ENCODE measurements at regions not wholly inside any gene's neighbourhood (a gene's known extent, or its start where the extent isn't known, plus 50 kb on each side); places are given as distances from the start of the nearest gene placed in this dataset.
"Not testable (repeated sequence)": the region's sequence is repeated elsewhere in the genome, so short reads cannot be mapped to it uniquely, and the experiment has no call there.

DNA sequence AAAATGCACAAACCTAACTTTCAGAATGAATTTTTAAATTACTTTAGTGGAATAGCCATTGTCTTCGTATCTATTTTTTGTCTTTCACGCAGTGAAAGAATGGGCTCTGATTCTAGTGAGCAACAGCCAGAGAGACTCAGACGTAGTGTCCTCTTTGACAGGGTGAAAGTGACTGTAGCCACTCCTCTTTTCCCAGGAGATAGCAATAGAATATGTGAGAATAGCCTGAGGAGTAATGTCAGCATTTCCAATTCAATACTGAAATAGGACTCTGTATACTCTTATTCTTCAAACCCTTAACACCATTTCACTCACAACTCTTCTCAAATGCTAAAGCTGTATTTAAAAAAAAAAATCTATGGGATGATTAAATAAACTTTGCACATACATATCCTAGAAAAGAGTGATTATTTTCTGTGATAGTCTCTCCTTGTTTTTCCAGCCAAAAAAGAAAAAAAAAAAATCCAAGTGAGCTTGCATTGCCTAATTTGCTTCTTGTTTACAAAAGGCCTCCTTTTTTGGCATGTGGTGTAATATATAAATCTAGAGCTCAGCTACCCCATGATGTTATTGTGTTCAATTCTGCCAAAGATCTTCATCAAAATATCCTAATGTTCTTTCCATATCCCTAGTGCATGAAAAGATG is 626.1 kb upstream of the SLITRK6 start:
- DNase-seq (ENCODE audit: low spot score), result no peak

DNA sequence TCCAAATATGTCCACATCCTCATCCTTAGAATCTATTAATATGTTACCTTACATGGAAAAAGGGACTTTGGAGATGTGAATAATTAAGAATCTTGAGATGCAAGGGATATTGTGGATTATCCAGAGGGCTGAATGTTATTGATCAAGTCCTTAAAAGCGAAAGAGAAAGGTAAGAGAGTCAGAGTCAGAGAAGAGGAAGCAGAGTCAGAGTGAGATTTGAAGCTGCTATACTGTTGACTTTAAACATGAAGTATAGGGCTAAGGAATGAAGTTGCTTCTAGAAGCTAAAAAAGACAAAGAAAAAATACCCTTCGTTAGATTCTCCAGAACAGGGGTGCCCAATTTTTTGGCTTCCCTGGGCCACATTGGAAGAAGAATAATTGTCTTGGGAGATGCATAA is 627.2 kb upstream of the SLITRK6 start:
- DNase-seq (ENCODE audit: low spot score), result no peak

DNA sequence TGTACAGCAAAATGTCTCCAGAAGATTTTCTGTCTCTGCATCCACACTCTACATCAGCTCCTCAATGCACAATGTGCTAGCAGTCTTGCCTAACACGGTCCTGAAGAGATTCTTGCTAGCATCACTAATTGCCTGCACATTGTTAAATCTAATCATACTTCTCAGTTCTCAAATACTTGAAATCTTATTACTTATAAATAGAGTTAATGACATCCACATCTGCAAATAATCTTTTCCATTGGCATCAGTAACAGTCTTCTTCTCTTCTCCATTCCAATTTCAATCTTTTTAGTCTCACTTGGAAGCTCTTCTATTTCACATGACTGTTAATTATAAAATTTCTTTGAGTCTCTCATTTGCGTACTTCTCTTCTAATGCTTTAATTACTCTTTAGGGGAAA is 630.5 kb upstream of the SLITRK6 start:
- no peak for DNase-seq (ENCODE audit: low spot score)

DNA sequence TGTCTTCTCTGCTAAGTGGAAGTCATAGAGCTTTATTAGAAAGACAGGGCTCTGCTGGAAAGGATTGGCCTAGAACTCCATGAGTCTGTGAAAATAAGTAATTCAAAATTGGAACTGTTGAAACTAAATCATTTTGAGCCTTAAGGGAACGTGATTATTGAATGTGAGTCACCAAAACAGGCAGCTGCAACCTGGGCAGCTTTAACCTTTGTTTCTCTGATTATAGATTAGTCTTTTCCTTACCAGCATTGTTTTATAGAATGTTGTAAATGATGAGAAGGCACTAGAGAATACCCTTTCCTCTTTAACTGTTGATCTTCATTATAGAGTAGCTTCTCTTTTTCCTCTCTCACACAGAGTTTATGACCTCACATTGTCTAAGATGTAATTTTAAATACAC is 638.8 kb upstream of the SLITRK6 start:
- DNase-seq (ENCODE audit: low spot score), result no peak

DNA sequence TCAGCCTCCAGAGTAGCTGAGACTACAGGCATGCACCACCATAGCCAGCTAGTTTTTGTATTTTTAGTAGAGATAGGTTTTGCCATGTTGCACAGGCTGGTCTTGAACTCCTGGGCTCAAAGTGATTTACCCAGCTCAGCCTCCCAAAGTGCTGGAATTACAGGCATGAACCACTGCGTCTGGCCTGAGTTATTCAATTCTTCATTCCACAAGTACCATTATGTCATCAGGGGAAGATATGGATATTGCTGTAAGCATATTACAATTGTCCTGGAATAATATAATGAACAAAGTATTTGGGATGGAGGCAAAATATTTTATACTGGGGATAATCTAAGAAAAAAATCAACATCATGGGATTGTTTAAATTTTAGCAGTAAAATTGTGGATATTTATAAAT is 646.0 kb upstream of the SLITRK6 start:
- DNase-seq (ENCODE audit: low spot score), result no peak

DNA sequence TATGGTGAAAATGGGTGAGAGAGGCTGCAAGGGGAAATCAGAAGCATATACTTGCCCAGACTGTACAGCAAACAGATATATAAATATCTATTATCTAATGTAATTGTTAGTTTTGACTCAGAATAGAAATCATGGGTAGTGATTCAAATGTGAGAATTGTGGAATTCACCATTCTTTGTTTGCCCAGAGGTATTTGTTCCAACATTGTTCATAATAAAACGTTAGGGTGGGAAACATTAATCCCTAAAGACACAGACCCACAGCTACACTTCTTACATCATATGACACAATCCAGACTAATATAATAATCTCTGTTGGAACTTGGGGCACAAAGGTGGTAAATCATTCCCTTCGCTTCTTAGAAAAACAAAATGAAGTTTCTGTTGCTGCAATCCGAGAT is 646.5 kb upstream of the SLITRK6 start:
- DNase-seq (ENCODE audit: low spot score), result no peak

DNA sequence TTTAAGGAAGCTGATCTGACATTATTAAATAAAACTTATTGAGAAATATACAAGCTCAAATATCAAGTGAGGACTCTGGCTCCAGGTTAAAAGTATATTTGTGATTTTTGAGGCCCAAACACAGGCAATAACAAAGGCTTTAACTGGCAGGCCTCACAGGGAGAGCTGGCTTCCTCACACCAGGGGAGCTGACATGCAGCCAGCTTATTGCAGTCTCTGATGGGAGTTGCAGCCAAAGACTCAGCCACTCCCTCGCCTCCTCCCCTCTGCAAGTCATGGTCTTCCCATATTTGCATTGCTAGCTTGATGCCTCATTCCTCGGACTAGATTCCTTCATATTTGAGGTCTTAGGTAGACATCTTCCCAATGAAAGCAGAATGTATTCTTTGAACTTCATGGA is 647.1 kb upstream of the SLITRK6 start:
- peak; percentile 32 for DNase-seq (ENCODE audit: low spot score)

DNA sequence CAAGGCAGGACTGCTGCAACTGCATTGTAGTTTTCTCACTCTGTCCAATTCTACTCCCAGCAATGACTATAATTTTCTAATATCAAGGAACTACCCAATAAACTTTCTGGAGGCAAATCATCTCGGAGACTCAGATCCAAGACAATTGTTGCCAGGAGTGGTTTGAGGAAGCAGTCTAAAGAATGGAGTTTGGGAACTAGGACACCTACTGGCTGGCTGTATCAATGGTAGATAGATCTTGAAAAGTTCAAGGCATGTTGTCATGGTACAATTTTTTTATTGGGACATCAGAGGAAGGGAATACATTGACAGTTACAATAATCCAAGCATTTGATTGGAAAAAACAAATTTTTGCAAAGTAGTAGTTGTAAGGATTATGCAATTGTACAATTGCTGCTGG is 648.3 kb upstream of the SLITRK6 start:
- DNase-seq (ENCODE audit: low spot score), result no peak

DNA sequence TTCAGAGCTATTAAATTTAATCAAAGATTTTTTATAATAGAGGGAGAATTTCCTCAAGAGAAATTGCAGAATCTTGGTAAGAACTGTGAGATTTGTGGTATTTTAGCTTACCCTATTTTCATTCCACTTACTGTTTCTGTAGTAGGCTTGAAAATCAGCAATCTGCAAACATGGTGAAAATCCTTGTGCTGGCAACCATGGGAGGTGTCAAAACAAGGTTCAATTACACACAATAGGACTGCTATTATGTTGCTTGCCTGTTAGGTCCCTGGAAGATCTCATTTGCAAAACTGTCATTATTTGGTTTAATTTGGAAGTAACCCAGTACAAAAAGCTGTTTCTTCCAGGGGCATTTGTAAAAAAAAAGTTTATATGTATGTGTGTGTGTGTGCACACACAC is 662.8 kb upstream of the SLITRK6 start:
- no peak for DNase-seq (ENCODE audit: low spot score)

DNA sequence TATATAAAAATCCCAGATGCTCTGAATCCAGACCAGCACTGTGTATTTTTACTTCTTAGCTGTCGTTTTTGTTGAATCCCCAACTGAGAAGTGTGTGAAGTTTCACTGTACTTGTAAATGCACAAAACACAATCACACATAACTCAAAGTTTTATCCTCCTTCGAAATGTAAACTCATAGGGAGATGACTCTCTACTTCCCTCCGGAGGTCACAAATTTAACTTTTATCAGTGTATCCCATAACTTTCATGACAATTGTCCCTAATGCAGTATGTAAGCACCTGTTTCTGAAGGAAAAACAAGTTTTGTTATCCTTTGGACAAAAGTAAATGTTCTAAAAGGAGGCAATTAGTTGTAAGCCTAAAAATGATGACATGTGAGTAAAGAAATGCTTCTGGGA is 665.0 kb upstream of the SLITRK6 start:
- no peak for DNase-seq (ENCODE audit: low spot score)

DNA sequence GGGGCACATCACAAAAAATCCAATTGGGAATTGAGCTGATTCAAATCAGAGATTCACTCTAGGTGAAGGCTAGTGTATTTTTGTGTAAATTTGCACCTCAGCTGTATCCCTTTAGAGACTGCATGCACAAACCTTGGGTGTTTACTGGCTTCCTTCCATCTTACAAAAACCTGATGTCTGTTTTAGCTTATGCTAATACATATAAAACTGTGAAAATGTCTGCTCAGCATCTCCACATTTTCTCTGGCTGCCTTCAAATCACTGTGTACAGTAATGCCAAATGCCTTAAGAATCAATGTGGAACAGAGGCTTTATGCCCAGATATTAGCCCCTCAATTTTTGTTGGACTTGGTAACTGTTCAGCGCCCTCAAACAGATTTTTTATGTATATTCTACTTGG is 675.8 kb upstream of the SLITRK6 start:
- DNase-seq (ENCODE audit: low spot score), result no peak

DNA sequence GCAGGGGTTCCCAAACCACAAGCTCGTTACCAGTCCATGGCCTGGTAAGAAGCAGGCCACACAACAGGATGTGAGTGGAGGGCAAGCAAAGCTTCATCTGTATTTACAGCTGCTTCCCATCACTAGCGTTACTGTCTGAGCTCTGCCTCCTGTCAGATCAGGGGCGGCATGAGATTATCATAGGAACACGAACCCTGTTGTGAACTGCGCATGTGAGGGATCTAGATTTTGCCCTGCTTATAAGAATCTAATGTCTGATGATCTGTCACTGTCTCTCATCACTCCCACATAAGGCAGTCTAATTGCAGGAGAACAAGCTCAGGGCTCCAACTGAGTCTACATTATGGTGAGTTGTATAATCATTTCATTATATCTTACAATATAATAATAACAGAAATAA is 677.4 kb upstream of the SLITRK6 start:
- DNase-seq (ENCODE audit: low spot score), result no peak

DNA sequence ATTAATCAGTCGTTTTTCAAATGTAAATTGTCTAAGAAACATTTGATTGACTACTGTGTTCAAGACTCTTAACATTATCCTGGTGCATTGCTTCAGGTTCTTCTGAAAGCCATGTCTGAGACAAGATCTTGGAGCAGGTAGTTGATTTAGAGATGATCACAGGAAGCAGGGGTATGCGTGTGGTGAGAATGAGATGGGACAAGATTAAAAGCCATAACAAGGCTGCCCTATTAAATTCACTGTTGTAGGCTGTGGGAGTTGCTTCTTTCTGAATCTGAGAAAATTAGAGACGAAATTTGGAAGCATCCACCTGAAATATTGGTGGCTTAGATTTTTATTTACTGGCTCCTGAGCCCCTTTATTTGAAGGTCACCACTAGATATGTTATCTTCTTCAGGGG is 687.4 kb upstream of the SLITRK6 start:
- DNase-seq (ENCODE audit: low spot score), result no peak

DNA sequence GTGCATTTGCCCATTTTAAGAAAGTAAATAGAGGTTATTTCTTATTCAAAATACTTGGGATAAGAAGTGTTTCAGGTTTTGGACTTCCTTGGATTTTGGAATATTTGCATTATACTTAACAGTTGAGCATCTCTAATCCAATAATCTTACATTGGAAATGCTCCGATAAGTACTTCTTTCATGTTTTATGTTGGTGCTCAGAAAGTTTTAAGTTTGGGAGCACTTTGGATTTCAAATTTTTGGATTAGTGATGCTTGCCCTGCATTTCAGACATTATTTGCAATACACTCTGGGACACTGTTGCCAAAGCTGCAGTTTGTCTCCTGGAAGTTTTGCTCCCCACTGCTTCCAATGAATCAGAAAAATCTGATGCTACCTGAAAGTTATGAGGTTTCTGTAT is 691.9 kb upstream of the SLITRK6 start:
- DNase-seq (ENCODE audit: low spot score), result no peak

DNA sequence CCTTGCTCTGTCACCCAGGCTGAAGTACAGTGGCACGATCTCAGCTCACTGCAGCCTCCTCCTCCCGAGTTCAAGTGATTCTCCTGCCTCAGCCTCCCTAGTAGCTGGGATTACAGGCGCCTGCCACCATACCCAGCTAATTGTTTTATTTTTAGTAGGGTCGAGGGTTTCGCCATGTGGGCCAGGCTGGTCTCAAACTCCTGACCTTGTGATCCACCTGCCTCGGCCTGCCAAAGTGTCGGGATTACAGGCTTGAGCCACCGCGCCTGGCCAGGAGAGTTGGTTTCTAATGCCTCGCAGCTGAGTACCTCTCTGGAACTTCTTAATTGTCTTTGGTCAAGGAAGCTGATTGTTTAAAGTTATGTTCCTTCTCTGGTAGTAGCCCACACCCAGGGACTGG is 702.7 kb upstream of the SLITRK6 start:
- DNase-seq (ENCODE audit: low spot score), result not testable (repeated sequence)

DNA sequence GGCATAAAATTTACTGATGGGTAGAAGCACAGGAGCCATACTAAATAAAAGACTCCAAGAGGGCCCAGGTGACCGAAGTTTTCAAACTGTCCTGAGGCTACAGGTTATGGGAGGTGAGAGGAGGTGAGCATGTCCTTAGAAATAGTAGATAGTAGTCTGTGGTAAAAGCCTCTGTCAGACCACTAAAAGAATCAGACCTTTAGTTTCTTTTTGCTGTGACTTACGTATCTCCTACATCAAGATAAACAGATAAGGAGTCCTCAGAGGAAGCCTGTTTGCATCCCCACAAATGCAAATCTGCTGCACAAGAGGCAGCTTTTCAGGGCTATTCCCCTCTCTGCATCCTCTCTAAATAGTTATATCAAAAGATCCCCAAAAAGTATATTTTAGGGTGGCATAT is 711.6 kb upstream of the SLITRK6 start:
- DNase-seq (ENCODE audit: low spot score), result no peak

DNA sequence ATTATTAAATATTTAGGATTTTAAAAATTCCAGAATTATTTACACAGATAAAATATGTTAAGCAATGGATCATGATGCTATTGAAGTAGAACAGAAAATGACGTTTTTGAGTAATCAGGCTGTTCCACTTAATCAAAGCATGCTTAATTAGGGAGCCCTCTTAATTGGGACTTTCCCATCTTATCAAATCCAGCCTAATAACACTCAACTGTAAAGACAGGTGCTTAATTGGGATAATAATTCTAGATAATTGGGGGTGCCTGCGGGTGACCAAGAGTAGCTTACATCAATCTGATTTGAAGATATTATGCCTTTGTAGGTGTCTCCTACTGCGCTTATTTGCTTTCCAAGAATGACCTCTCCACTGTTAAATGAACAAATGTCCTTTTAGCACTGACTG is 742.2 kb upstream of the SLITRK6 start:
- peak; percentile 49 for DNase-seq (ENCODE audit: low spot score)

DNA sequence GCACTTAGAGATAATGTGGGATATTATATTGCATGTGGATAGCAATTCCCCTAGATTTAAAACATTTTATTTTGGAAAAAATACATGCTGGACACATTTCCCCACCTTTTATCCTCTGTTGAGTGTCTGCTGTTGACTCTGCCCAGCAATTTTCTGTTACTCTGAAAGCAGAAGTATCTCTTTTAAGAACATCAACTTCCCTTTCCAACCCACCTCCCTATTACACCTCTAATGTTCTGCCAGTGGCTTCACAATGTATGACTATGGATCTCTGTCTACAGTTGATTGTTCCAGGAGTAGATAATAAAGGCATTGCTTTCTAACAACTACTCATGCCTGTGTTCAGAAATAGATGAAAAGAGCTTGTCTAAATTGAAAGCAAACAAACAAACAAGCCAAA is 754.8 kb upstream of the SLITRK6 start:
- no peak for DNase-seq (ENCODE audit: low spot score)

DNA sequence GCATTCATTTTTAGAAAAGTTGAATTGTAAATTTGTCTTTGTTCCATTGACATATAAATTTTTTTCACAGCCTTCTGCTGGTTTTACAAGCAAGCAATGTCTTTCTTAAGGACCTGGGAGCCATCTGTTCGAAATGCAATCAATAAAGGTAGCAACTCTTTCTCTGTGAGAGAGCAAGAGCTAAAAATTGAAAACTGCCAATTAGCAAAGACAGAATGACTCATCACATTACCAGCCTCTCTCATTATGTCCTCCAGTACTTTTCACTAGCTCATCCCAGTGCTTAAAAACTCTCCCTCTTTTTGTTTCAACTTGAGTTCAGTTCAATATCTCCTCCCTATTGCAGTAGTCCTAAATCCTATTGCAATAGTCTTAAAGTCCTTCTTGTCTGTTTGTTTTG is 760.7 kb upstream of the SLITRK6 start:
- DNase-seq (ENCODE audit: low spot score), result no peak

DNA sequence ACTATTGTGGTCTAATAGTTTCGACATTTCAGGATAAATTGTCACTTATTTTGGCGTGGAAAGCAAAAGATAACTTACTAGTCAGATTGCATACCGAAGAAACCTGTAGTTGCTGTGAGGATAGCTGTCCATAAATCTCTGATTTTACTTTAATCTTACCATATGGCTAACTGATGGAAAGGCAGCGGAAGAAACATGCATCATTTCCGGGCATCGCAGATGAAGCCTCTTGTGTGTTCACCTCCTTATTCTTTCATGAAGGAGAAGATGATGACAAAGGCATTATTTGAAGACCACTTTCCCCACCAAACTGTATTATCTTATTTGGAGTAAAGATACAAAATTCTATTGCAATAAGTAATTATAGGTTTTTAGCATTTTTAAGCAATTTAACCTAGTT is 763.6 kb upstream of the SLITRK6 start:
- no peak for DNase-seq (ENCODE audit: low spot score)

DNA sequence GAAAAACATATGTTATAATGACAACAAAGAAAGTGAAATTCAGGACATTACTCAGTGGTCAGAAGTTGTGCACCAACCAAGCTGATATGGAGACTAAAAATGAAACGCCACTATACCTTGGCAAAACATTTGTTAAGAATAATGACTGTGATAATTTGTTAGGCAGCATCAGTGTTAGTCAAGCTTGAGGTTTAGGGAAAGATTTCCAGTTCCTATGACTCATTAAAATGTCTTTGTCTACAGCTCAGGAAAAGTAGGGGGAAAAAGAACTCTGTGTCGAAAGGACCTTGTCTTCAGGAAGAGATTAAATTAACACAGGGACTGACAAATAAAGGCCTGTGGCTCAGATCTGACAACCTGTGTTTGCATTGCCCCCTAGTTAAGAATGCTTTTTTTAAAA is 764.1 kb upstream of the SLITRK6 start:
- no peak for DNase-seq (ENCODE audit: low spot score)

DNA sequence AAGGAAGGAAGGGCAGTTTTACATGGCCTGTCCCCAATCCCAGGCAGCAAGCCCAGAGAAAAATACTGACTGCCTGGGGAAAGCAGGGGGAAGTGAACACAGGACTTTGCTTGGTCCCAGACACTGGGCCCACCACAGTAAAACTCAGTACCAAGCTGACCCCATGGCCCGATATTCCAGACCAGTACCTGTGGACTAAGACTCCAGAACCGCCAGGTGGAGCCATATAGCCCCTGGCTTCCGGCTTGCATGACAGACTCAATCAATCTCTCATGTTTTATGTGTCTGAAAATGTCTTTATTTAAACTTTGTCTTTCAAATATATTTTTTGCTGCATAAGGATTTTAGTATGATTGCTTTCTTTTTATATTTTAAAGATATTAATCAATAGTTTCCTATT is 767.9 kb upstream of the SLITRK6 start:
- DNase-seq (ENCODE audit: low spot score), result peak; percentile 26

DNA sequence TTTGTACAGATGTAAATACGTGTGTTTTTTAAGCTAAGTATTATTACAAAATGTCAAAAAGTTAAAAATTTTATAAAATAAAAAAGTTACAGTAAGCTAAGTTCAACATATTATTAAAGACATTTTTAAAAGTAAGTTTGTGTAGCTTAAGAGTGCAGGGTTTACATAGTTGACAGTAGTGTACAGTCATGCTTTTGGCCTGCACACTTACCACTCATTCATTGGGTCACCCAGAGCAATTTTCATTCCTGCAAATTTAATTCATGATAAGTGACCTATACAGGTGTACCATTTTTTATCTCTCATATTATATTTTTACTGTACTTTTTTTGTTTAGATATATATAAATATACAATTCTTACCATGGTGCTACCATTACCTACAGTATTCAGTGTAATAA is 769.9 kb upstream of the SLITRK6 start:
- DNase-seq (ENCODE audit: low spot score), result no peak

DNA sequence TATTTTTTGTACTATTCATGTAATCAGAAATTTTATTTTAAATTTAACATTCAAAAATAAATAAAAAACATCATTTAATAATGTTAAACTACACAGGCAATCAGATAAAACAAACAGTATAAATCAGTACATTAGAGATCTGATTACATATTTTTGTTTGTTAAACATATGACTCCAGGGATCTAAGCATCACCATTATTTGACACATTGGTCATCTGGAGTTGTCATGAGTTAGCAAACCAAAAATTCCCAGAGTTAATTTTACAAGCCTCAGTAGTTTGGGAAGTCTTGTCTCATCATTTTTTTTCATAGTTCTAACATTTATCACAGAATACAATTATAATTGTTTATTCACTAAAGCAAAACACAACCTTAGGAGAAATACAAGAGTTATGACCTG is 770.8 kb upstream of the SLITRK6 start:
- no peak for DNase-seq (ENCODE audit: low spot score)

DNA sequence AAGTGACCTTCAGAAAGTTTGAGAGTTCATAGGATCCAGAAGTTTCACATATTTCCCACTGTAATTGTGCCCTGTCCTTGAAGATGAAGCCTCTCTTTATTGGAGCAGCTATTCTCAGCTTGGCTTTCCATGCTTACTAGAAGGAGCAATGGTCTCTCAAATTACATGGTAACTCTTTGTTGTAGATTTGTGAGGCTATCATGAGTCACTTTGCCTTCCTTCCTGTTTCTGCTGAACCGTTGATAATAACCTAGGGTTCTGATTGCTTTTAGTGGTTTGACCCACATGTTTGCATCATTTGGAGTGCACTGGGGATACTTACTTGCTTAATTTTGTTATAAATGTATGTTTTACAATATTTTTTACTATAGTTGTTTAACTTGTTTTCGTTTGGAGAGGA is 772.9 kb upstream of the SLITRK6 start:
- no peak for DNase-seq (ENCODE audit: low spot score)
